ENCODE measurements at regions not wholly inside any gene's neighbourhood (a gene's known extent, or its start where the extent isn't known, plus 50 kb on each side); places are given as distances from the start of the nearest gene placed in this dataset.

DNA sequence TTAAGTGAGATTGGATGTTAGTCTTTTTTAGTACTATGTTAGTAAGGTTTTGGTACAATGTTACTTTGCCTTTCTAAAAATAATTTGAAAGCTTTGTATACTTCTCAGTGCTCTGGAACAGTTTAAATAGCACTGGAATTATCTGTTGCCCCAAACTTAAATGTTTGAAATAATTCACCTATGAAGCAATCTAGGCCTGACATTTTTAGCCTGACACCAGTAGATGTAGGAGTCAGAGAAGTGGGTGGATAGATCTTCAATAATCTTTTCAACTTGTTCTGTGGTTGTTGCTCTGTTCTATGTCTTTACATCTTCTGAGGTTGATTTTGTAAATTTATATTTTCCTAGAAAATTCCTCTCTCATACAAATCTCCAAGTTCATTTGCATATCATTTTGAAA, 103.1 kb upstream of the ADGRF1 start:
- TF ChIP-seq, protein P1, sequence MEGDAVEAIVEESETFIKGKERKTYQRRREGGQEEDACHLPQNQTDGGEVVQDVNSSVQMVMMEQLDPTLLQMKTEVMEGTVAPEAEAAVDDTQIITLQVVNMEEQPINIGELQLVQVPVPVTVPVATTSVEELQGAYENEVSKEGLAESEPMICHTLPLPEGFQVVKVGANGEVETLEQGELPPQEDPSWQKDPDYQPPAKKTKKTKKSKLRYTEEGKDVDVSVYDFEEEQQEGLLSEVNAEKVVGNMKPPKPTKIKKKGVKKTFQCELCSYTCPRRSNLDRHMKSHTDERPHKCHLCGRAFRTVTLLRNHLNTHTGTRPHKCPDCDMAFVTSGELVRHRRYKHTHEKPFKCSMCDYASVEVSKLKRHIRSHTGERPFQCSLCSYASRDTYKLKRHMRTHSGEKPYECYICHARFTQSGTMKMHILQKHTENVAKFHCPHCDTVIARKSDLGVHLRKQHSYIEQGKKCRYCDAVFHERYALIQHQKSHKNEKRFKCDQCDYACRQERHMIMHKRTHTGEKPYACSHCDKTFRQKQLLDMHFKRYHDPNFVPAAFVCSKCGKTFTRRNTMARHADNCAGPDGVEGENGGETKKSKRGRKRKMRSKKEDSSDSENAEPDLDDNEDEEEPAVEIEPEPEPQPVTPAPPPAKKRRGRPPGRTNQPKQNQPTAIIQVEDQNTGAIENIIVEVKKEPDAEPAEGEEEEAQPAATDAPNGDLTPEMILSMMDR (IDR thresholded peaks at IDR 0.05) = no peak
- Histone ChIP-seq H3K4me3 (no peak overlapping the region), H3K27ac (no peak overlapping the region)
- no peak for DNase-seq (ENCODE audit: low spot score)

DNA sequence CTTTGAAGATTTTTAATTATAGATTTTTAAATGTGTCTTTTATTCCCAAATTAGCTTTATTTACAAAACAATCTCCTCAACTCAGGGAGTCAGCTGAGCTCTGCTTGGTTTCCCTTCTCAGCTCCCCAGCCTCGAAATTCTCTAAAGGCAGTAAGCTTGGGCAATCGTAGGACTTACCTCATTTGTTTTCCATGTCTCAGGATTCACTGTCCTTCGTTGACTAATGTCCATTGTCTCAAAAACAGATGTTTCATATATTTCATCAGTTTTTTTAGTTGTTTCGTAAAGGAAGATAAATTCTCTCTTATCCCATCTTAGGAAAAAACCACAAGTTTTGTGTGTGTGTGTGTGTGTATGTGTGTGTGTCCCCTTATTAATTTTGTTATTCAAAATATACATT, 102.2 kb upstream of the ADGRF1 start:
- DNase-seq (ENCODE audit: low spot score) = no peak
- TF ChIP-seq, protein P1 (IDR thresholded peaks at IDR 0.05) = no peak
- Histone ChIP-seq H3K27ac (no peak overlapping the region), H3K4me3 (no peak overlapping the region)

DNA sequence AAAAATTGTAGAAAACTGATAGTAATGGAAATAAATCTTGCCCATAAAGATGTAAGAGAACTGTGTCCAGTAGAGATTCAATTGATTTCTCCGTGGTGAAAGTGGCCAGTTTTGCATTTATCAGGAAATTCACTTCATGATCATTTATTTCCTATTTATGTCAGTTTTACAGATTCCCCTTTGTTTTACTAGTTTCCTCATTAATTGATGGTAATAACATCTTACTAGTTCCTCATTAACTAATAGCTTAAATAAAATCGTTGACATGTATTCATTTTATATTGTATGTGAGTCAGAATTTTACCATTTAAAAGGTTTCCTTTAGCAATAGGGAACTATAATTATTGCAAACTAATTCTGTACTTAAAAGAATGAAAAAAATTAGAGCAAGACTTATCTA, 99.8 kb upstream of the ADGRF1 start:
- Histone ChIP-seq H3K4me3 (no peak overlapping the region), H3K27ac (no peak overlapping the region)
- TF ChIP-seq, protein P1 (IDR thresholded peaks at IDR 0.05) = no peak
- DNase-seq (ENCODE audit: low spot score) = no peak

- H3K27ac ChIP-seq = no peak overlapping the region
- no peak for DNase-seq (ENCODE audit: low spot score)
- TF ChIP-seq, protein P1 (IDR thresholded peaks at IDR 0.05) = no peak
- no peak overlapping the region for H3K4me3 ChIP-seq
Observed at GRCh38 chr6:47141171-47141570, 99.0 kb upstream of the ADGRF1 start.

GRCh38 chr6:47138046-47138445, 95.9 kb upstream of the ADGRF1 start:
- H3K4me3 ChIP-seq = no peak overlapping the region
- no peak for DNase-seq (ENCODE audit: low spot score)
- TF ChIP-seq, protein P1 (IDR thresholded peaks at IDR 0.05) = no peak
- H3K27ac ChIP-seq = no peak overlapping the region

DNA sequence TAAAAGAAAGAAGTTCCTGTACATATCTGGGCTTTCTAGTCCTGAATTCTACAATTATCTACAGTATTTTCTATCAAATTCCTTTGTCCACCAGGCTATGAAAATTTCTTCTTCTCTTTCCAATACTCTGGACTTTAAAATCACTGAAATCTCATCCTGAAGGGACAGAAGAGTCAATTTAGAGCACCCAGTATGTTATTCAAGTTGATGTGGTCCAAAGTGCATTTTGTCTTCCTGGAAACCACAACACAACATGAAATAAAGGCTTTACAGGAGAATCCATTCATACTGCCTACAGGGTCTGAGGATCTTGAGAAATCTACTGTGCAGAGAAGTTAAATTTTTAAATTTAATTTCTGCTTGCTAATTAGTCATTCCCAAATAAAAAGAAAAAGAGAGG, 94.9 kb upstream of the ADGRF1 start:
- H3K27ac ChIP-seq = no peak overlapping the region
- DNase-seq (ENCODE audit: low spot score) = no peak
- H3K4me3 ChIP-seq = no peak overlapping the region
- TF ChIP-seq, protein P1 (IDR thresholded peaks at IDR 0.05) = no peak

DNA sequence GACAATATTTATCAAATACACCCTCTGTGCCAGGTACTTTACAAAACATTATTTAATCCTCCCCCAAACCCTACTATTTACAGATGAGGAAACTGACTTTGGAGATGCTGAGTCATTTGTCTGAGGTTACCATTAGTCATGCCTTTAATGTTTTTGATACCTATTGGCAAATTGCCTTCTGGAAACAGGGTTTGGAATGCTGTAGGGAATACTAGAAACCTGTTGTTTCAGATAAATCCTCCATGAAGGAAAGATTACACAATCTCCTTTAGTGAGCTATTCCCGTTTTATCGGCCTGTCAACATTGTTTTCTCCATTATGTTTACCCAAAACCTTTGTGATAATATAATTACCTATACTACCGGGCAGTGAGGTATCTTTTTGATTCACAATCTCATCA, 93.6 kb upstream of the ADGRF1 start:
- H3K27ac ChIP-seq = no peak overlapping the region
- no peak for DNase-seq (ENCODE audit: low spot score)
- TF ChIP-seq, protein P1 (IDR thresholded peaks at IDR 0.05) = no peak
- H3K4me3 ChIP-seq = no peak overlapping the region

Data from coronary artery (tissue), 2 donors.